ENCODE measurements at regions not wholly inside any gene's neighbourhood (a gene's known extent, or its start where the extent isn't known, plus 50 kb on each side); places are given as distances from the start of the nearest gene placed in this dataset.

DNA sequence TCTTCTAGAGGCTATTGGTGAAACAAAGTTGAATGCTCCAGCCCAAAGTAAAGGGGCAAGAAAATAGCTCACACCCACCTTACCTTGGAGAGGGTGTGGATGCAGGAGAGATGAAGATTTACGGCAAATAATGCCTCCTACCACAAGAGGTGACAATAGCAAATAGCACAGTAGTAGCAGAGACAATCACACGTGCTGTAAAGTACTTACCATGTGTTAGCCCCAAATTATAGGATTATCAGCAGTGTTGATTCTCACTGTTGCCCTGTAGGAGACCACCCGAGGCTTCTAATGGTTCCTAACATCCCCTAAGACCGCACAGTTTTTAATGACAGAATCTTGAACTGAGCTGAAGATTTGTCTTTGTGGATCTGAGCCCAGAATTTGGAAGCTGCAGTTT, 94.8 kb upstream of the FOXA2 start:
- H3K36me3 Mint-ChIP-seq = no peaks in the 10 kb centered on the region
- POLR2A ChIA-PET = no interaction called here
- H3K36me3 ChIP-seq (ENCODE audit: insufficient read depth, low read length) = no peaks in the 10 kb centered on the region
- no peak overlapping the region for H3K27ac Mint-ChIP-seq
- H3K4me1 ChIP-seq (ENCODE audit: insufficient read depth, low read length) = no peaks in the 10 kb centered on the region
- CTCF ChIA-PET = interaction anchor here (1.2 kb wide), 1 partner anchor 13 kb away, joined by 5 read pairs; no protein-coding TSS in a partner anchor
- H3K4me3 Mint-ChIP-seq = no peak overlapping the region
- no peaks in the 10 kb centered on the region for H3K27me3 Mint-ChIP-seq
- no peaks in the 10 kb centered on the region for H3K27me3 ChIP-seq (ENCODE audit: insufficient read depth, low read length, poor library complexity, severe bottlenecking)
- no peaks in the 10 kb centered on the region for H3K9me3 ChIP-seq (ENCODE audit: low read length)
- H3K9me3 Mint-ChIP-seq = peaks cover 0 to 11% (median 2%) of the 10 kb centered on the region in 5 donors
- H3K4me1 Mint-ChIP-seq = no peaks in the 10 kb centered on the region
- no peak overlapping the region for H3K4me3 ChIP-seq (ENCODE audit: low read length)
- H3K27ac ChIP-seq (ENCODE audit: low read depth, low read length) = no peak overlapping the region
- DNase-seq = no peak

DNA sequence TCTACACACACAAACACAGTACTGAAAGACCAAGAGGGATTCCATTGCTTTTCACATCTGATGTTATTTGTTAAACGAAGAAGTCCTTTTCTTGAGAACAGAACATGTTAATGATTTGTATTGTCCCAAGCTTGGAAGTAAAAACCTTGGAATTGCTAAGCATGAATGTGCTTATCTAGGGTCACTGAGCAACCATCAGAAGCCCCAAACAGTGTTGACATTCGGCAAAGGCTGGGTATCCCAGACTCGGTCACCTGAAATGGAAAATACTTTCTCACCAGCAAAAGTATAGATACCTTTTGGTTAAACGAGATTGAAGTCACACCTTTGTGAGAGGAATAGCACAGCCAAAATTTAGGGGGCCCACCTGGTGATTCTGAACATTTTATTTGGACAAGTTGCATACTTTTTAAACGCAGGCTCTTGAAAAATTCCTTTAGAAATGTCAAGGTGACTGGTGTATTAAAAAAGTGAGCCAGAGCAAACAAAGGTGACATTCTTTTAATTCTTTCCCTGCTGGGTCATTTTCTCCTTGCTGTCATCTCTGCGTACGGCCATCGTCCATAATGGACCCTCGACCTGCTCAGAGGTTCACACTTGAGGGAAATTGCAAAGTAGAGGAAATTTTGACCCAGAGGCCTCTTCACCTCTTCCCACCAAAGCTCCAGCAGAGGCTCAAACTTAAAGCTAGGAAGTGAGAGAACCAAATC, 95.8 kb upstream of the FOXA2 start:
- no peak overlapping the region for H3K27ac ChIP-seq (ENCODE audit: low read depth, low read length)
- H3K4me3 ChIP-seq (ENCODE audit: low read length) = no peak overlapping the region
- ChIA-PET CTCF (interaction anchor here (1.2 kb wide), 1 partner anchor 12 kb away, joined by 5 read pairs; no protein-coding TSS in a partner anchor), POLR2A (no interaction called here)
- Mint-ChIP-seq H3K27me3 (peaks cover 0 to under 1% of the 10 kb centered on the region in 2 donors), H3K36me3 (no peaks in the 10 kb centered on the region), H3K4me3 (peak overlapping the region in 1 of 7 donors; percentile 3), H3K9me3 (peaks cover 0 to 11% (median 2%) of the 10 kb centered on the region in 5 donors), H3K27ac (no peak overlapping the region), H3K4me1 (no peaks in the 10 kb centered on the region)
- DNase-seq = no peak
- H3K36me3 ChIP-seq (ENCODE audit: insufficient read depth, low read length) = no peaks in the 10 kb centered on the region
- no peaks in the 10 kb centered on the region for H3K27me3 ChIP-seq (ENCODE audit: insufficient read depth, low read length, poor library complexity, severe bottlenecking)
- no peaks in the 10 kb centered on the region for H3K4me1 ChIP-seq (ENCODE audit: insufficient read depth, low read length)
- H3K9me3 ChIP-seq (ENCODE audit: low read length) = no peaks in the 10 kb centered on the region

DNA sequence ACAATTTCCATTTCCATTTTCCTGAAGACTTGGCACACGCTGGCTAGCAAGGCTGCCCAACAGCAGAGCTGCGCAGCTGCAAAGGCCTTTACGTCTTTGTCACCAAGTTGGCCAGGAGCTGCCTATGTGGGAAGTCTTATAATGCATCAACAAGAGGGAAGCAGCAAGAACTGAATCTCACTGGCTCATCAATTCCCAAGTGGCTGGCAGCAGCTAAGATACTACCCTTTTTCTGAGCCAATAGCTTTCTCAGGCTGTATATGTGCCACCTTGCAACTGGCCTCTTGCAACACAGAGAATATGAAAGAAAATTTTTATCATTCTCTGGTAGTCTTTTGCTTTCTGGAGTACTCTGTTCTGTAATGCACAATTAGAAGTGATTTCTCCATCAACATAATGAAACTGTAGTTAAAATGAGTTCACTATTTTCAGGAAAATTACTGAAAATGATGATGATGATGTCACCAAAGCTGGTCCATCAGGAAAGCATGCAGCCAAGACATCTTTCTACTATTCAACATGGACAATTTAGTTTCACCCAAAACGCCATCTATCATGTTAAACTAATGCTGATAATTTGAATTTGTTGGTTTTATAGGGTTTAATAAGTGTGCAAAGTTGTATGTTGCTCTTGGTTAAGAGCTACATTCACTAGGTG, 97.3 kb upstream of the FOXA2 start:
- peaks cover 0 to 11% (median 3%) of the 10 kb centered on the region in 5 donors for H3K9me3 Mint-ChIP-seq
- H3K4me3 Mint-ChIP-seq = no peak overlapping the region
- no peaks in the 10 kb centered on the region for H3K4me1 Mint-ChIP-seq
- Histone ChIP-seq H3K27ac (ENCODE audit: low read depth, low read length) (no peak overlapping the region), H3K36me3 (ENCODE audit: insufficient read depth, low read length) (no peaks in the 10 kb centered on the region), H3K4me3 (ENCODE audit: low read length) (no peak overlapping the region), H3K27me3 (ENCODE audit: insufficient read depth, low read length, poor library complexity, severe bottlenecking) (no peaks in the 10 kb centered on the region), H3K9me3 (ENCODE audit: low read length) (no peaks in the 10 kb centered on the region), H3K4me1 (ENCODE audit: insufficient read depth, low read length) (no peaks in the 10 kb centered on the region)
- no peak overlapping the region for H3K27ac Mint-ChIP-seq
- H3K36me3 Mint-ChIP-seq = no peaks in the 10 kb centered on the region
- POLR2A ChIA-PET = no interaction called here
- H3K27me3 Mint-ChIP-seq = peaks cover 0 to 3% of the 10 kb centered on the region in 2 donors
- CTCF ChIA-PET = interaction anchor here (1.7 kb wide), 1 partner anchor 10 kb away, joined by 4 read pairs; no protein-coding TSS in a partner anchor
- no peak for DNase-seq

GRCh38 chr20:22682381-22682780, 98.0 kb upstream of the FOXA2 start:
- CTCF ChIA-PET = interaction anchor here (1.7 kb wide), 1 partner anchor 9 kb away, joined by 4 read pairs; no protein-coding TSS in a partner anchor
- Mint-ChIP-seq H3K27ac (no peak overlapping the region), H3K4me1 (no peaks in the 10 kb centered on the region), H3K36me3 (no peaks in the 10 kb centered on the region), H3K4me3 (no peak overlapping the region), H3K9me3 (peaks cover 0 to 8% (median 2%) of the 10 kb centered on the region in 5 donors), H3K27me3 (peaks cover 0 to 3% of the 10 kb centered on the region in 2 donors)
- no peaks in the 10 kb centered on the region for H3K27me3 ChIP-seq (ENCODE audit: insufficient read depth, low read length, poor library complexity, severe bottlenecking)
- H3K27ac ChIP-seq (ENCODE audit: low read depth, low read length) = no peak overlapping the region
- H3K9me3 ChIP-seq (ENCODE audit: low read length) = no peaks in the 10 kb centered on the region
- no peak for DNase-seq
- H3K4me3 ChIP-seq (ENCODE audit: low read length) = no peak overlapping the region
- no peaks in the 10 kb centered on the region for H3K36me3 ChIP-seq (ENCODE audit: insufficient read depth, low read length)
- H3K4me1 ChIP-seq (ENCODE audit: insufficient read depth, low read length) = no peaks in the 10 kb centered on the region
- POLR2A ChIA-PET = no interaction called here

DNA sequence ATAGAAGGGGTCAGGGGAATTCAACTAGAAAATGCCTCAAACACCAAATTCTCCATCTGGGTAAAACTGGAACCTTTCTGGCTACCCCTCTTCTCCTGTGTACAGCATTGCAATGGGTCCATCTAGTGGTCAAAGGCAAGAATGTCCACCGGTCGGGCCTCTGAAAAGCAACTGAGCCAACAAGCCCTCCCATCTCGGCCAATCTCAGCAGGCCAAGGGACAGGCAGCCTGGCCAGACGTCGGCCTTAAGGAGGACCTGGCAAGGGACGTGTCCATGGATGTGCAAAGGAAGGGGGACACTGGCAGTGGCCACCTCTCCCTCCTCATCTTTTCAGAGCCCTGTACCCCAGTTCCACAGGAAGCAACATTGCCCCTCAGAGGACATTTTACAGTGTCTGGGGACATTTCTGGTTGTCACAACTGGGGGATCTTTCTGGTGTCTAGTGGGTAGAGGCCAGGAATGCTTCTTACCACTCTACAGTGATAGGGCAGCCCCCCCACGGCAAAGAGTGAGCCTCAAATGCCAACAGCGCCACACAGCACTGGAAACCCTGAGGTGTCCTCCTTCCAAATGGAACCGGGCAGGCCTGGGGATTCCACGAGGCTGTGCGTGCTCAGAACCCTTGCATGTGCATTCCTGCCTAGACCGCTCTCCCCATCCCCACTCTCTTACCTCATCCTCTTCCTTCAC, 99.8 kb upstream of the FOXA2 start:
- Histone ChIP-seq H3K9me3 (ENCODE audit: low read length) (no peaks in the 10 kb centered on the region), H3K36me3 (ENCODE audit: insufficient read depth, low read length) (no peaks in the 10 kb centered on the region), H3K4me1 (ENCODE audit: insufficient read depth, low read length) (no peaks in the 10 kb centered on the region), H3K27ac (ENCODE audit: low read depth, low read length) (no peak overlapping the region), H3K27me3 (ENCODE audit: insufficient read depth, low read length, poor library complexity, severe bottlenecking) (no peaks in the 10 kb centered on the region), H3K4me3 (ENCODE audit: low read length) (no peak overlapping the region)
- Mint-ChIP-seq H3K4me3 (no peak overlapping the region), H3K9me3 (peaks cover 0 to 8% (median 1%) of the 10 kb centered on the region in 5 donors), H3K36me3 (no peaks in the 10 kb centered on the region), H3K27ac (no peak overlapping the region), H3K4me1 (no peaks in the 10 kb centered on the region), H3K27me3 (peaks cover 0 to 3% of the 10 kb centered on the region in 2 donors)
- CTCF ChIA-PET = no interaction called here
- POLR2A ChIA-PET = no interaction called here
- DNase-seq = no peak

DNA sequence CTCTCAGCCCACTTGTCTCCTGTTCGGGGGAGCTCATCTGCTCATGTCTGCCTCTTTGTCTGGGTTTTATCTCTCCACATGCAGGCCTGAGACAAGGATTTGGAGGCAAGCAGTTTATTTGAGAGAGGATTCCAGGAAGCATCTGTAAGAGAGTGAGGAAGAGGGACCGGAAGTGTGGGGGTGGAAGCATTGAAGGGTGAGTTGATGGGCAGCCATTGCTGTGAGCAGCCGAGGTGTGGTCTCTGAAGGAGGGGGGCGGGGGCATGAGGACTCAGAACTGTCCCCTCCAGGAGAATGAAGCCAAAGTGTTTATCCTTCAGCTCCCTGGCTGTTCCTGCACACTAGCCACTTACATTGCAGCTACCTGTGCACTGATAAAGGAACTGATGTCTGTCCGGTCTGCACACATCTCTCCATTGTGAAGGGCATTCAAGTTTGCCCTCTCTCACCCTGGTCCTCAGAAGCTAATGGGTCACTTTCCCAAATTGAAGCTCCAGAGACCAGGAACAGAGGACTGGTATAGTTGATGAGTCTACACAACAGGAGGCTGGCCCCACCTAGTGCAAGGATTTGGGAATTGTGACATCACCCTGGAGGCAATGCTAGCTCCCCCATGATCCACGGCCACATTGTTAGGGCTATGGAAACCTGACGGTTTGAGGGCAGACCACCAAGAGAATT, 100.5 kb upstream of the FOXA2 start:
- Mint-ChIP-seq H3K27me3 (peaks cover 0 to 3% of the 10 kb centered on the region in 2 donors), H3K4me3 (no peak overlapping the region), H3K27ac (no peak overlapping the region), H3K4me1 (no peaks in the 10 kb centered on the region), H3K36me3 (no peaks in the 10 kb centered on the region), H3K9me3 (peaks cover 0 to 8% (median 1%) of the 10 kb centered on the region in 5 donors)
- DNase-seq = no peak
- ChIA-PET POLR2A (no interaction called here), CTCF (no interaction called here)
- Histone ChIP-seq H3K27ac (ENCODE audit: low read depth, low read length) (no peak overlapping the region), H3K4me1 (ENCODE audit: insufficient read depth, low read length) (no peaks in the 10 kb centered on the region), H3K27me3 (ENCODE audit: insufficient read depth, low read length, poor library complexity, severe bottlenecking) (no peaks in the 10 kb centered on the region), H3K9me3 (ENCODE audit: low read length) (no peaks in the 10 kb centered on the region), H3K36me3 (ENCODE audit: insufficient read depth, low read length) (no peaks in the 10 kb centered on the region), H3K4me3 (ENCODE audit: low read length) (no peak overlapping the region)

DNA sequence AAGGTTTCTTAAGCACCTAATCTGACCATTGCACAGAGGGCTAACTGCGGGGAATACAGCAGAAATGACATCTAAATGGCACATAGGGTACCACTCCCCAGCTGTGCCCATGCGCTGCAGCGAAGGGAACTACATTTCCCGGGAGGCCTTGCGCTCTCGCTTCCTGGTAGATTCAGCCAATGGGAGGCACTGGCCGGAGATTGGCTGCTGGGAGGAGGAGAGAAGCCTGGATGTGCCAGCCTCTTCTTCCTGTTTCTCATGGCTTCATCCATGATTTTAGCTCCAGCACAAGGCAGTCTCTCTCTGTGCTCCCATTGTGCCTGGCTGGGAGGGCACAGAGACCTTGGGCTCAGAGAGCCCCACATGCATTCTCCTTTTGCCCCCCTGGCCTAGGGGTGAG, 101.7 kb upstream of the FOXA2 start:
- Mint-ChIP-seq H3K27me3 (peaks cover 0 to 3% of the 10 kb centered on the region in 2 donors), H3K9me3 (peaks cover 0 to 8% (median 1%) of the 10 kb centered on the region in 5 donors), H3K4me1 (no peaks in the 10 kb centered on the region), H3K27ac (no peak overlapping the region), H3K36me3 (no peaks in the 10 kb centered on the region), H3K4me3 (no peak overlapping the region)
- H3K4me1 ChIP-seq (ENCODE audit: insufficient read depth, low read length) = no peaks in the 10 kb centered on the region
- H3K36me3 ChIP-seq (ENCODE audit: insufficient read depth, low read length) = no peaks in the 10 kb centered on the region
- no peak overlapping the region for H3K4me3 ChIP-seq (ENCODE audit: low read length)
- no peaks in the 10 kb centered on the region for H3K27me3 ChIP-seq (ENCODE audit: insufficient read depth, low read length, poor library complexity, severe bottlenecking)
- ChIA-PET POLR2A (no interaction called here), CTCF (no interaction called here)
- DNase-seq = no peak
- no peaks in the 10 kb centered on the region for H3K9me3 ChIP-seq (ENCODE audit: low read length)
- no peak overlapping the region for H3K27ac ChIP-seq (ENCODE audit: low read depth, low read length)
